GM12878 (cell line): ENCODE measurements at regions not wholly inside any gene's neighbourhood (a gene's known extent, or its start where the extent isn't known, plus 50 kb on each side); places are given as distances from the start of the nearest gene placed in this dataset.

ENCODE experiments used
- ATAC-seq: fragments of 200-7000 bp; cut with Tn5 transposase; 3 replicates; pipeline ENCODE4 v1.9.1; 2020; ENCODE audit warnings: mild to moderate bottlenecking, moderate library complexity
- BruUV-seq: library from RNA; stranded (reverse); fragments of 400-500 nt; replicated peaks from 2 replicates; lab custom pipeline; 2021; lab: Mats Ljungman, UMichigan
- CTCF ChIA-PET: fragments of 300-600 bp; sonication (Branson Sonifier 250); formaldehyde crosslinking; extraction: SDS; loops from one replicate; lab custom pipeline; 2021; ENCODE audit warnings: inconsistent platforms; lab: Yijun Ruan, JAX
- POLR2A ChIA-PET: fragments of 350-600 bp; formaldehyde crosslinking; extraction: SDS; loops from one replicate; lab custom pipeline; 2021; ENCODE audit warnings: inconsistent platforms; lab: Charles Lee
- RAD21 ChIA-PET: fragments of 300-600 bp; sonication (Branson Sonifier 250); formaldehyde crosslinking; loops from one replicate; lab custom pipeline; 2023; ENCODE audit warnings: antibody characterized with exemption; ENCODE audit not compliant: unreplicated experiment; lab: Charles Lee
- SMC1A ChIA-PET: fragments of 300-600 bp; sonication (Branson Sonifier 250); formaldehyde crosslinking; loops from one replicate; lab custom pipeline; 2023; ENCODE audit not compliant: unreplicated experiment, uncharacterized antibody; lab: Charles Lee
- DNase-seq: peaks from one replicate; pipeline ENCODE4 v3.0.0-alpha.2; 2011; ENCODE audit warnings: low read depth, low spot score
- FAIRE-seq: peaks from 3 replicates; lab custom pipeline; 2011; peaks lifted over from hg19 to GRCh38; lab: Jason Lieb, UNC
- H2AFZ ChIP-seq: 2 replicates; pipeline ENCODE4 v1.6.0; 2011; ENCODE audit warnings: low read depth, low read length, control low read depth; ENCODE audit not compliant: control insufficient read depth
- H3K27ac ChIP-seq: 2 replicates; pipeline ENCODE4 v1.5.1; 2011; ENCODE audit warnings: control low read depth; ENCODE audit not compliant: control insufficient read depth, insufficient read depth
- H3K27me3 ChIP-seq, 2 experiments: replicated peaks in 1 of 2; 2 replicates each; pipeline versions ENCODE4 v1.6.0 to v1.6.1; 2011; ENCODE audit warnings: low read length in 1 of 2; ENCODE audit not compliant: control insufficient read depth in 2 of 2, insufficient read depth in 2 of 2
- H3K36me3 ChIP-seq, 2 experiments: 2 replicates each; pipeline ENCODE4 v1.5.1; 2011; ENCODE audit warnings: low read length in 1 of 2; ENCODE audit not compliant: control insufficient read depth in 2 of 2, insufficient read depth in 2 of 2
- H3K4me1 ChIP-seq: 2 replicates; pipeline ENCODE4 v1.6.1; 2011; ENCODE audit warnings: mild to moderate bottlenecking, low read length, moderate library complexity, mixed read lengths; ENCODE audit not compliant: control insufficient read depth, insufficient read depth
- H3K4me2 ChIP-seq: 2 replicates; pipeline ENCODE4 v1.6.0; 2011; ENCODE audit warnings: control low read depth; ENCODE audit not compliant: control insufficient read depth, insufficient read depth
- H3K4me3 ChIP-seq: fragments of 200-600 bp; sonication (generic); 2 replicates; pipeline ENCODE4 v1.5.1; 2016
- H3K79me2 ChIP-seq: 2 replicates; pipeline ENCODE4 v1.6.0; 2011; ENCODE audit warnings: low read length; ENCODE audit not compliant: control insufficient read depth, insufficient read depth
- H3K9ac ChIP-seq: 2 replicates; pipeline ENCODE4 v1.8.0; 2011; ENCODE audit warnings: low read length, control low read depth, mixed read lengths; ENCODE audit not compliant: control insufficient read depth, insufficient read depth
- H3K9me3 ChIP-seq: replicated peaks from 3 replicates; pipeline ENCODE4 v1.5.1; 2011; ENCODE audit warnings: mild to moderate bottlenecking, low read length; ENCODE audit not compliant: control insufficient read depth, insufficient read depth
- H4K20me1 ChIP-seq: 2 replicates; pipeline ENCODE4 v1.6.0; 2011; ENCODE audit not compliant: control insufficient read depth, insufficient read depth
- ATF7 ChIP-seq: fragments of 450-650 bp; IDR thresholded peaks from 2 replicates; pipeline ENCODE4 v1.6.1; 2016; ENCODE audit warnings: low read depth, mild to moderate bottlenecking
- BCL3 ChIP-seq: IDR thresholded peaks from 2 replicates; pipeline ENCODE4 v1.6.1; 2011; ENCODE audit warnings: borderline replicate concordance, low read depth, mild to moderate bottlenecking, moderate library complexity, low read length; ENCODE audit not compliant: insufficient read depth, poor library complexity, severe bottlenecking
- CBFB ChIP-seq: IDR thresholded peaks from 2 replicates; pipeline ENCODE4 v1.6.1; 2016; ENCODE audit warnings: antibody characterized with exemption, low read depth
- CBX5 ChIP-seq: sonication (generic); IDR thresholded peaks from 2 replicates; pipeline ENCODE4 v1.6.1; 2016; ENCODE audit warnings: low read depth, moderate library complexity, mild to moderate bottlenecking, inconsistent platforms
- E2F8 ChIP-seq: fragments of 450-650 bp; IDR thresholded peaks from 2 replicates; pipeline ENCODE4 v1.6.1; 2018; ENCODE audit warnings: mild to moderate bottlenecking, low read depth, moderate library complexity; ENCODE audit not compliant: partially characterized antibody
- NFYA ChIP-seq: IDR thresholded peaks from 2 replicates; pipeline ENCODE4 v1.6.1; 2011; ENCODE audit warnings: low read depth, mild to moderate bottlenecking, low read length, improper control_type of control experiment, borderline replicate concordance
- PRDM15 ChIP-seq: fragments of 450-650 bp; formaldehyde crosslinking; IDR thresholded peaks from 2 replicates; pipeline ENCODE4 v1.4.0; 2020; ENCODE audit warnings: mild to moderate bottlenecking, moderate library complexity
- RB1 ChIP-seq: fragments of 450-650 bp; formaldehyde crosslinking; IDR thresholded peaks from 2 replicates; pipeline ENCODE4 v1.6.1; 2017; ENCODE audit warnings: mild to moderate bottlenecking, borderline replicate concordance
- SRF ChIP-seq, 2 experiments: IDR thresholded peaks; 2 replicates each; pipeline ENCODE4 v1.6.1; 2011; ENCODE audit warnings: low read depth in 2 of 2, low read length in 2 of 2, mild to moderate bottlenecking in 1 of 2, moderate library complexity in 1 of 2
- TCF3 ChIP-seq: IDR thresholded peaks from 2 replicates; pipeline ENCODE4 v1.6.1; 2012; ENCODE audit warnings: low read depth, mild to moderate bottlenecking, low read length, borderline replicate concordance; ENCODE audit not compliant: insufficient read depth
- WRNIP1 ChIP-seq: IDR thresholded peaks from 2 replicates; pipeline ENCODE4 v1.6.1; 2011; ENCODE audit warnings: low read depth, low read length, improper control_type of control experiment, borderline replicate concordance
- YBX1 ChIP-seq: fragments of 450-650 bp; IDR thresholded peaks from 2 replicates; pipeline ENCODE4 v1.6.1; 2016; ENCODE audit warnings: antibody characterized with exemption
- ZBTB11 ChIP-seq: fragments of 450-650 bp; formaldehyde crosslinking; IDR thresholded peaks from 2 replicates; pipeline ENCODE4 v1.5.0; 2022; ENCODE audit warnings: mild to moderate bottlenecking, missing genetic modification characterization
- WGBS: methylation state at CpG from one replicate; pipeline ENCODE4 v1.1.6; 2016; ENCODE audit warnings: low lambda C conversion rate; ENCODE audit not compliant: insufficient replicate concordance, insufficient coverage; ENCODE audit errors: missing lambda C conversion rate; 5-methylcytosine and 5-hydroxymethylcytosine counted together
- in situ Hi-C: fragments of 300-500 bp; cut with MboI; formaldehyde crosslinking; loops from 9 replicates; pipeline ENCODE4 v1.14.3; 2018; ENCODE audit warnings: mixed read lengths
- intact Hi-C: fragments of 100-400 bp; cut with micrococcal nuclease; formaldehyde crosslinking; loops from one replicate; pipeline ENCODE4 v1.14.2; 2022; ENCODE audit not compliant: unreplicated experiment

GRCh38 chr21:35699361-35699760 is 361.0 kb downstream of the SETD4 start:
- Histone ChIP-seq H3K27me3 (no peaks in the 10 kb centered on the region; a peak in 3 of 4 replicates), H3K79me2 (no peaks in the 10 kb centered on the region), H3K4me1 (no peaks in the 10 kb centered on the region), H3K4me3 (no peak overlapping the region), H3K9me3 (no peaks in the 10 kb centered on the region), H3K27ac (no peak overlapping the region), H3K4me2 (no peak overlapping the region), H3K9ac (no peak overlapping the region), H2AFZ (no peak overlapping the region), H3K36me3 (no peaks in the 10 kb centered on the region), H4K20me1 (no peaks in the 10 kb centered on the region)
- no peak for FAIRE-seq
- intact Hi-C loops (no loop called here), in situ Hi-C loops (no loop called here)
- CTCF ChIA-PET: interaction anchor here (0.6 kb wide), 1 partner anchor 390 kb away, joined by 3 read pairs; no protein-coding TSS in a partner anchor
- DNase-seq: no peak
- SMC1A ChIA-PET: no interaction called here
- RAD21 ChIA-PET: no interaction called here
- 9% methylated on average over 3 of the region's 3 CpGs for WGBS
- POLR2A ChIA-PET: no interaction called here
- BruUV-seq: no TSS peak
- ATAC-seq: no peak
- TF ChIP-seq CBFB (no peak), ZBTB11 (no peak), E2F8 (no peak), CBX5 (no peak), BCL3 (no peak), YBX1 (no peak), PRDM15 (CRISPR knock-in tag) (no peak), WRNIP1 (no peak), SRF (IDR thresholded peaks at IDR 0.05; ENCODE audit: low read depth in 2 of 2, low read length in 2 of 2) (no peak), ATF7 (no peak), TCF3 (no peak), NFYA (no peak), RB1 (no peak)
